ENCODE measurements at regions not wholly inside any gene's neighbourhood (a gene's known extent, or its start where the extent isn't known, plus 50 kb on each side); places are given as distances from the start of the nearest gene placed in this dataset.

- TF ChIP-seq CTCF (IDR thresholded peaks at IDR 0.05; ENCODE audit: low read depth, low read length) = no peak
- H3K4me3 ChIP-seq (replicated peaks in 1 of 2; ENCODE audit: low read depth in 2 of 2, low read length in 2 of 2) = no peak overlapping the region
- DNase-seq (ENCODE audit: low read depth in 2 of 2) = no peak
These were observed 207.9 kb upstream of the KLF3 start for GRCh38 chr4:38456096-38456495.

- no peak overlapping the region for H3K4me3 ChIP-seq (replicated peaks in 1 of 2; ENCODE audit: low read depth in 2 of 2, low read length in 2 of 2)
- DNase-seq (ENCODE audit: low read depth in 2 of 2) = peak; percentile 3 to 12
- TF ChIP-seq CTCF (IDR thresholded peaks at IDR 0.05; ENCODE audit: low read depth, low read length) = no peak
These were observed 202.7 kb upstream of the KLF3 start for GRCh38 chr4:38461342-38461741.

- no peak overlapping the region for H3K4me3 ChIP-seq (replicated peaks in 1 of 2; ENCODE audit: low read depth in 2 of 2, low read length in 2 of 2)
- no peak for DNase-seq (ENCODE audit: low read depth in 2 of 2)
- no peak for TF ChIP-seq CTCF (IDR thresholded peaks at IDR 0.05; ENCODE audit: low read depth, low read length)
These were observed 201.5 kb upstream of the KLF3 start for GRCh38 chr4:38462367-38463055.

- DNase-seq (ENCODE audit: low read depth in 2 of 2) = no peak
- TF ChIP-seq CTCF (IDR thresholded peaks at IDR 0.05; ENCODE audit: low read depth, low read length) = no peak
These were observed 200.6 kb upstream of the KLF3 start for GRCh38 chr4:38463268-38463958.

GRCh38 chr4:38464328-38464727 is 199.7 kb upstream of the KLF3 start:
- DNase-seq (ENCODE audit: low read depth in 2 of 2) = no peak
- no peak overlapping the region for H3K4me3 ChIP-seq (replicated peaks in 1 of 2; ENCODE audit: low read depth in 2 of 2, low read length in 2 of 2)
- TF ChIP-seq CTCF (IDR thresholded peaks at IDR 0.05; ENCODE audit: low read depth, low read length) = no peak

More at GRCh38 chr4:38463268-38463958, 200.6 kb upstream of the KLF3 start:
- H3K4me3 ChIP-seq (replicated peaks in 1 of 2; ENCODE audit: low read depth in 2 of 2, low read length in 2 of 2) = no peak overlapping the region

- no peak for TF ChIP-seq CTCF (IDR thresholded peaks at IDR 0.05; ENCODE audit: low read depth, low read length)
These were observed 197.6 kb upstream of the KLF3 start for GRCh38 chr4:38466401-38466800.

More at GRCh38 chr4:38466401-38466800, 197.6 kb upstream of the KLF3 start:
- no peak overlapping the region for H3K4me3 ChIP-seq (replicated peaks in 1 of 2; ENCODE audit: low read depth in 2 of 2, low read length in 2 of 2)
- DNase-seq (ENCODE audit: low read depth in 2 of 2) = no peak

Measured in cardiac fibroblast (primary cell).